VCaP (cell line): ENCODE measurements at regions not wholly inside any gene's neighbourhood (a gene's known extent, or its start where the extent isn't known, plus 50 kb on each side); places are given as distances from the start of the nearest gene placed in this dataset.
A peak's percentile ranks its signal among the peaks of the same experiment; 100 is the strongest.

Source experiments
- H3K27ac ChIP-seq: fragments of 450-650 bp; 2 replicates; pipeline ENCODE4 v1.5.1; 2017
- TF ChIP-seq, protein P1 (sequence below): fragments of 450-650 bp; conservative IDR thresholded peaks from 2 replicates; pipeline ENCODE4 v1.5.1; 2017; ENCODE audit warnings: mild to moderate bottlenecking, moderate library complexity

GRCh38 chr1:73662526-73662925 is 535.5 kb downstream of the LRRIQ3 start:
- no peak overlapping the region for H3K27ac ChIP-seq
- TF ChIP-seq, protein P1, sequence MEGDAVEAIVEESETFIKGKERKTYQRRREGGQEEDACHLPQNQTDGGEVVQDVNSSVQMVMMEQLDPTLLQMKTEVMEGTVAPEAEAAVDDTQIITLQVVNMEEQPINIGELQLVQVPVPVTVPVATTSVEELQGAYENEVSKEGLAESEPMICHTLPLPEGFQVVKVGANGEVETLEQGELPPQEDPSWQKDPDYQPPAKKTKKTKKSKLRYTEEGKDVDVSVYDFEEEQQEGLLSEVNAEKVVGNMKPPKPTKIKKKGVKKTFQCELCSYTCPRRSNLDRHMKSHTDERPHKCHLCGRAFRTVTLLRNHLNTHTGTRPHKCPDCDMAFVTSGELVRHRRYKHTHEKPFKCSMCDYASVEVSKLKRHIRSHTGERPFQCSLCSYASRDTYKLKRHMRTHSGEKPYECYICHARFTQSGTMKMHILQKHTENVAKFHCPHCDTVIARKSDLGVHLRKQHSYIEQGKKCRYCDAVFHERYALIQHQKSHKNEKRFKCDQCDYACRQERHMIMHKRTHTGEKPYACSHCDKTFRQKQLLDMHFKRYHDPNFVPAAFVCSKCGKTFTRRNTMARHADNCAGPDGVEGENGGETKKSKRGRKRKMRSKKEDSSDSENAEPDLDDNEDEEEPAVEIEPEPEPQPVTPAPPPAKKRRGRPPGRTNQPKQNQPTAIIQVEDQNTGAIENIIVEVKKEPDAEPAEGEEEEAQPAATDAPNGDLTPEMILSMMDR: no peak

DNA sequence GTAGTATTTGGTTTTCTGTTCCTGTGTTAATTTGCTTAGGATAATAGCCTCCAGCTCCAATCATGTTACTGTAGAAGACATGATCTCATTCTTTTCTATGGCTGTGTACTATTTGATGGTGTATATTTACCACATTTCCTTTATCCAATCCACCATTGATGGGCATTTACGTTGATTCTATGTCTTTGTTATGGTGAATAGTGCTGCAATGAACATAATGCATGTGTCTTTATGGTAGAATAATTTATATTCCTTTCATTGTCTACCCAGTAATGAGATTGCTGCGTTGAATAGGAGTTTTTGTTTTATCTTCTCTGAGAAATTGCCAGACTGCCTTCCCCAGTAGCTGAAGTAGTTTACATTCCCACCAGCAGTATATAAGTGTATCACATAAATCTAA is 538.8 kb downstream of the LRRIQ3 start:
- no peak overlapping the region for H3K27ac ChIP-seq
- TF ChIP-seq, protein P1: no peak

DNA sequence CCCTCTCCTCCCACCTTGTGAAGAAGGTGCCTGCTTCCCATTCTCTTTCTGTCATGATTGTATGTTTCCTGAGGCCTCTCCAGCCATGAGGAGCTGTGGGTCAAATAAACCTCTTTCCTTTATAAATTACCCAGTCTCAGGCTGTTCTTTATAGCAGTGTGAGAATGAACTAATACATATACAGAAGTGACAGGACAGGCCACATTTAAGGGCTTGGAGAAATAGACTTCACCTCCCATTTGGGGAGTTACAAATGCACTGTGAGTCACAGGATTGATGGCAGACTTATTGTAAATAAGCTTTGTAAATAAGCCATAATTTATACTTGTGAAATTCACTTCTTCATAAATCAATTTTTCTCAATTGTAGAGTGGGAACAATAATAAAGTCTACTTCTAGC is 543.3 kb downstream of the LRRIQ3 start:
- TF ChIP-seq, protein P1: no peak
- no peak overlapping the region for H3K27ac ChIP-seq

DNA sequence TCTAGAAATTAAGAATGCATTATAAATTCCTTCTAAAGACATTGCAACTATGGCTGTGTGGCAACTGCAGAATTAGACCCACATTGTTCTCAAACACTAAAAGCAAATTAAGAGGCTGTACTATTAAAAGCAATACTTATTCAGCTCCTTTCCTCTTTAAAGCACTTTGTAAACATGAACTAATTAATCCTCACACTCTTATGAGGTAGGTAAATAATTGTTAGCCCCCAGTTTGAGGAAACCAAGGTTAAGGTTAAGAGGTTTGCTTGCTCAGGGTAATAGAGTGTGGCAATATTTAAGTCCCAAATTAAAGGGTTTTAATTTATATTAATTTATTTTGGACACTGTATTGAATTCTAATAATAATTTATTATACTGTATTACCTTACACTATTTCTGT is 553.8 kb downstream of the LRRIQ3 start:
- TF ChIP-seq, protein P1: no peak
- H3K27ac ChIP-seq: no peak overlapping the region

DNA sequence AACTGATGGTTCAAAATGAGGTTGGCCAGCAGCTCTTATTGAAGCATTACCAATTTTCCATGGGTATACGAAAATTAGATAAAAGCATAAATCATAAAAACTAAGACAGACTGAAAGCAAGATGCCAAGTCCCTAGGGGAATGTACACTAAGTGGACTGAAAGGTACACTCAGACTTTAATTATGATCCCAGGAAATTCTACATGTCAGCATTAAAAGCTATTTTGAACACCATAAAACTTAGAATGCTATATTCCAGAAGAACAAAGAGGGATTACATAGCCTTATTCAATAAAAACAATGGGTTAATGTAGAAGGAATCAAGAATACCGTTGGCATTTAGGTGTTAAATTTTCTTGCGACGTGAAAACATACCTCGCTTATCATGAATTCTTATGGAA is 558.5 kb downstream of the LRRIQ3 start:
- TF ChIP-seq, protein P1: no peak

DNA sequence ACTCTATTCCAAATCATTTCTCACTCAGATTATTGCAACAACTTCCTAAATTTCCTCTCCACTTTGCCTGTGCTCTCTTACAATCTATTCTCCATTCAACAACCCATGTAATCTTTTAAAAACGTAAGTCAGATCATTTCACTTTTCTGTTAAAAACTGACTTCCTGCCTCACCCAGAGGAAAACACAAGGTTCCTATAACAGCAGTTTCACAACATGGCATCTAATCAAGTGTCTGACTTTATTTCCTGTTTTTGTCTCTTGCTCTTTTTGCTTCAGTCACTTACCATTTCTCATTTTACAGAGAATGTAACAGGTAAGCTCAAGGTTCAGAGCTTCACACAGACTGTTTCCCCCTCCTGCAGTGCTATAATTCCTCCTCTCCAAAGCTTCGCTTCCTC is 560.7 kb downstream of the LRRIQ3 start:
- TF ChIP-seq, protein P1: no peak
- H3K27ac ChIP-seq: no peak overlapping the region

More for the DNA sequence above, 558.5 kb downstream of the LRRIQ3 start:
- H3K27ac ChIP-seq: no peak overlapping the region

DNA sequence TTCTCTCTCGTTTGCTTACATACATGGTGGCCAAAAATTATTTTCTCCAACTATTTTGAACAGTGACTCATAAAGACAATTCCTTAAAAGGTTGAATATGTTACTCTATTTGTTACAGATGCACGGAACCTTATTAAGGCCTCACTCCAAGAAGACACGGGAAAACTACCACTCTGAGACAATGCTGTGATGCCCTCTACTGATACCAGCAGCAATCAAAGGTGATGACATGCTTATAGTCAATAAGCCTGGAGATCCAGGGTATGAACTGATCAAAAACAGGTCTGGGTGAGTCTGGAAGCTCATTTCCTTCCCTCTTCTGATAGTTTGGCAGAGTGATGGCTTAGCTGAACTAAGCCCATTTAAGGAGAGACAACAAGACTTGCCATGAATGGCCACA is 563.0 kb downstream of the LRRIQ3 start:
- TF ChIP-seq, protein P1: peak; percentile 53
- no peak overlapping the region for H3K27ac ChIP-seq

DNA sequence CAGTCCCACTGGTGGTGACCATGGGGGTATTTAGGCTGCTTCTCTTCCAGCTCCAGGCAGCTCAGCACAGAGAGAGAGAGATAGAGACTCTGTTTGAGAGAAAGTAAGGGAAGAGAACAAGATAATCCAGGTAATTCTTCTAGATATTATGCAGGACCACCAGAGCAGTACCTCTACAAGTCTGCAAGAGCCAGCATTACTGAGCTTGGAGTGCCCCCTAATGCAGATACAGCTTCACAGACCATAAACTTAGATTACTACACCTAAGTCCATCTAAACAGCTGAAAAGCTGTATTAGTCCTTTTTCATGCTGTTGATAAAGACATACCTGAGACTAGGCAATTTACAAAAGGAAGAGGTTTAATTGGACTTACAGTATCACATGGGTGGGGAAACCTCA is 570.3 kb downstream of the LRRIQ3 start:
- H3K27ac ChIP-seq: no peak overlapping the region
- TF ChIP-seq, protein P1: no peak
